HG03175 (cell line): ENCODE measurements at regions not wholly inside any gene's neighbourhood (a gene's known extent, or its start where the extent isn't known, plus 50 kb on each side); places are given as distances from the start of the nearest gene placed in this dataset.
A peak's percentile ranks its signal among the peaks of the same experiment; 100 is the strongest.
"Not testable (repeated sequence)": the region's sequence is repeated elsewhere in the genome, so short reads cannot be mapped to it uniquely, and the experiment has no call there.

Experiments used
- ATAC-seq: cut with Tn5 transposase; IDR thresholded peaks from one replicate; pipeline ENCODE4 v1.9.1; 2021; ENCODE audit warnings: mild to moderate bottlenecking, moderate library complexity; ENCODE audit not compliant: unreplicated experiment

GRCh38 chr13:24992946-24993345, 103.0 kb upstream of the PABPC3 start:
- ATAC-seq = not testable (repeated sequence)

- ATAC-seq = no peak
Measured at GRCh38 chr13:24995225-24995804, 100.6 kb upstream of the PABPC3 start.

GRCh38 chr13:24997367-24997967, 98.5 kb upstream of the PABPC3 start:
- ATAC-seq = no peak

- no peak for ATAC-seq
Measured at GRCh38 chr13:24998433-24998832, 97.5 kb upstream of the PABPC3 start.

- ATAC-seq = no peak
Measured at GRCh38 chr13:25001476-25002206, 94.3 kb upstream of the PABPC3 start.

- not testable (repeated sequence) for ATAC-seq
Measured at GRCh38 chr13:25002311-25002710, 93.6 kb upstream of the PABPC3 start.

- ATAC-seq = not testable (repeated sequence)
Measured at GRCh38 chr13:25004489-25004888, 91.4 kb upstream of the PABPC3 start.

GRCh38 chr13:25005050-25005497, 90.9 kb upstream of the PABPC3 start:
- not testable (repeated sequence) for ATAC-seq

- ATAC-seq = not testable (repeated sequence)
Measured at GRCh38 chr13:25007389-25007788, 88.5 kb upstream of the PABPC3 start.

GRCh38 chr13:25014398-25014973, 81.5 kb upstream of the PABPC3 start:
- not testable (repeated sequence) for ATAC-seq

GRCh38 chr13:25017176-25017575, 78.8 kb upstream of the PABPC3 start:
- ATAC-seq = not testable (repeated sequence)

- not testable (repeated sequence) for ATAC-seq
Measured at GRCh38 chr13:25017808-25018728, 77.9 kb upstream of the PABPC3 start.

- ATAC-seq = no peak
Measured at GRCh38 chr13:25018729-25019115, 77.2 kb upstream of the PABPC3 start.

- ATAC-seq = not testable (repeated sequence)
Measured at GRCh38 chr13:25019741-25020140, 76.2 kb upstream of the PABPC3 start.

- ATAC-seq = no peak
Measured at GRCh38 chr13:25024175-25024574, 71.8 kb upstream of the PABPC3 start.

GRCh38 chr13:25032160-25032559, 63.8 kb upstream of the PABPC3 start:
- ATAC-seq = no peak

- ATAC-seq = no peak
Measured at GRCh38 chr13:25034173-25034572, 61.8 kb upstream of the PABPC3 start.

- ATAC-seq = peak; percentile 71
Measured at GRCh38 chr13:25037057-25037813, 58.7 kb upstream of the PABPC3 start.

GRCh38 chr13:25042151-25042865, 53.6 kb upstream of the PABPC3 start:
- no peak for ATAC-seq
